ES-I3 (cell line): ENCODE measurements at regions not wholly inside any gene's neighbourhood (a gene's known extent, or its start where the extent isn't known, plus 50 kb on each side); places are given as distances from the start of the nearest gene placed in this dataset.
"Not testable (repeated sequence)": the region's sequence is repeated elsewhere in the genome, so short reads cannot be mapped to it uniquely, and the experiment has no call there.

Experiments
- H3K36me3 ChIP-seq: 2 replicates; pipeline ENCODE4 v1.6.1; 2013; ENCODE audit warnings: mild to moderate bottlenecking, low read length, control low read depth, moderate library complexity; ENCODE audit not compliant: insufficient read depth
- H3K4me1 ChIP-seq: 2 replicates; pipeline ENCODE4 v1.6.1; 2013; ENCODE audit warnings: mild to moderate bottlenecking, control low read depth, low read length; ENCODE audit not compliant: insufficient read depth
- H3K9ac ChIP-seq: 2 replicates; pipeline ENCODE4 v1.6.1; 2013; ENCODE audit warnings: low read depth, mild to moderate bottlenecking, low read length, moderate library complexity
- H3K9me3 ChIP-seq: 2 replicates; pipeline ENCODE4 v1.6.1; 2013; ENCODE audit warnings: mild to moderate bottlenecking, low read length, moderate library complexity; ENCODE audit not compliant: control insufficient read depth, insufficient read depth

DNA sequence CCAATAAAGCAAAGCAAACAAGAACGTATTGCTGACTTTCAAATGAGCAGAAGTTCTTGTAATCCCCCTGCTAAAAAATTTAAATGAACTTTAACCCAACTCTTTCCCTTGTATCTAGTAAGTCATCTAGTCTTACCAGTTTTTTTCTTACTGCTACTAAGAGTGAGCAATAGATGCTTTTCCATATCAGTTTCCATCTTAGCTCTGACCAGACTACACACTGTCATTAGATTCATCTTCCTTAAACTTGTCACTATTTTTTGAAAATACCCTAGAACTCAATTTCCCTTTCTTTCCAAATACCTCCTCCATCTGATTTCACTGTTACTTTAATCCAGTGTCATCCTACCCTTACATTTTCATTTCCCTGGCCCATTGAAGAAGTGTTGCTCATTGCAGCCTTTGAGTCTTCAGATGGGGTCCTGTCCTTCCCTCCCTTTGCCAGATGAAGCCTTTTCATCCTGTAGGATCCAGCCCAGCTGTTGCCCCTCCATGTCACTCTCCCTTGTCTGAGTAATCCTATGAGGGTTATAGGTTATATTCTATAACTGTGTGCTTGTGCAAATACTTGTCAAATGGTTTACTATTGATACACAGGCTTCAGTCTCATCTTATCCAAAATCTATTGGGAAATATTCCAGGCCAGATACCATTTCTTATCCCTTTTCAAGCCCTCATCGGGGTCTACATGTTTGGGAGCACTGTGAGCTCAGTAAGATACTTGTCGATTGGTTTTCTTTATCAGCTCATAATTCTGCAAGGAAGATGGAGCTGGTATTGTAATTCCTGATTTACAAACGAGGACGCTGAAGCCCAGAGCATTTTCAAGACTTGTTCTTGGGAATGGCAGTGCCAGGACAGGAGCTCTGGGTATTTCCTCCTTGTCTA, 51.5 kb upstream of the ITGB1 start:
- Histone ChIP-seq H3K9ac (no peak overlapping the region; the same call in 1 of the 2 replicates), H3K4me1 (peaks cover 23% of the 10 kb centered on the region)

GRCh38 chr10:33008499-33009243, 50.6 kb upstream of the ITGB1 start:
- no peaks in the 10 kb centered on the region for H3K9me3 ChIP-seq
- H3K9ac ChIP-seq: peak overlapping the region; percentile 32; the same call in 1 of the 2 replicates
- H3K4me1 ChIP-seq: peaks cover 23% of the 10 kb centered on the region
- no peaks in the 10 kb centered on the region for H3K36me3 ChIP-seq

More for the DNA sequence above, 51.5 kb upstream of the ITGB1 start:
- no peaks in the 10 kb centered on the region for H3K36me3 ChIP-seq
- H3K9me3 ChIP-seq: no peaks in the 10 kb centered on the region

GRCh38 chr10:33007731-33008381, 49.8 kb upstream of the ITGB1 start:
- H3K36me3 ChIP-seq, H3K9ac ChIP-seq, H3K9me3 ChIP-seq: not testable (repeated sequence)
- peaks cover 23% of the 10 kb centered on the region for H3K4me1 ChIP-seq
